Natural killer cell treated with Interleukin-12 subunit alpha and Interleukin-12 subunit beta and Interleukin-15 and Interleukin-18, amount 100 ng/mL, for 72 hours (primary cell): ENCODE measurements at regions not wholly inside any gene's neighbourhood (a gene's known extent, or its start where the extent isn't known, plus 50 kb on each side); places are given as distances from the start of the nearest gene placed in this dataset.

ENCODE experiments used
- ATAC-seq, 2 donors: fragments of 150-1000 bp; cut with Tn5 transposase in 1 of 2; sonication (Bioruptor Pico), chemical (Tn5 transposase) in 1 of 2; 2 replicates each; pipeline ENCODE4 v1.10.0; 2021
- DNase-seq: peaks from one replicate; pipeline ENCODE4 v3.0.0; 2022; ENCODE audit warnings: low spot score
- H3K27ac Mint-ChIP-seq, 2 donors: 1 replicate in 1 of 2; 2 replicates in 1 of 2; pipeline ENCODE4 v1.8.0; 2022; ENCODE audit warnings: mixed read lengths in 2 of 2, mild to moderate bottlenecking in 1 of 2, moderate library complexity in 1 of 2
- H3K27me3 Mint-ChIP-seq, 2 donors: 1 replicate in 1 of 2; 2 replicates in 1 of 2; pipeline ENCODE4 v1.8.0; 2022; ENCODE audit warnings: mixed read lengths in 2 of 2
- H3K36me3 Mint-ChIP-seq: one replicate; pipeline ENCODE4 v1.8.0; 2022; ENCODE audit warnings: mixed read lengths
- H3K4me1 Mint-ChIP-seq, 2 donors: 1 replicate in 1 of 2; 2 replicates in 1 of 2; pipeline ENCODE4 v1.8.0; 2022; ENCODE audit warnings: low read depth in 2 of 2, mixed read lengths in 2 of 2, mild to moderate bottlenecking in 1 of 2
- H3K4me3 Mint-ChIP-seq: one replicate; pipeline ENCODE4 v1.8.0; 2022; ENCODE audit warnings: mixed read lengths
- H3K9me3 Mint-ChIP-seq: 2 replicates; pipeline ENCODE4 v1.8.0; 2022; ENCODE audit warnings: mixed read lengths

DNA sequence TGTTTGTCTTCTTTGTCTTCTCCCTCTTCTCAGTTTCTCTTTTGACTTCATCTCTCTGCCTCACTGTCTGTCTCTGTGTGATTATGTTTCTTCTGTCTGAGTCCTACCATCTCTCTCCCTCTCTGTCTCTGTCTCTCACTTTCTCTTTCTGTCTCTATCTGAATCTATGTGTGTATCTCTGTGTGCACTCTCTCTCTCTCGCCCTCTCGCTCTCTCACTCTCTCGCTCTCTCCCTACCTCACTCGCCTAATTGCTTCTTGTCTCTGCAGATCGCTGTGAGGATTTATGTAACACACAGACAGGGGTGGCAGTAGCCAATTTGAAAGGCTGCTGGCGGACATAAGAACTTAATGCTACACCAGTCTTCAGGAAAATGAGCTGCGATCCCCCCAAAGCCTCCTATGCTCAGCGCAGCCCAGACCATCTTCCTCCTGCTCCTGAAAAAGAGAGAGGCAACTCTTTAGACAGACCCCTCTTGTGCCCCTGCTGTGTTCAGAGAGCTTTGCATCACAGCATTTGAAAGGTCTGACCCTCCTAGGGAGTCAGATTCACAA lies 140.9 kb downstream of the CCT6B start:
- Mint-ChIP-seq H3K36me3 (no peaks in the 10 kb centered on the region), H3K4me3 (no peak overlapping the region), H3K27ac (no peak overlapping the region), H3K4me1 (peaks cover 4 to 5% of the 10 kb centered on the region in 2 donors), H3K9me3 (no peaks in the 10 kb centered on the region), H3K27me3 (peaks cover 22 to 30% of the 10 kb centered on the region in 2 donors)
- no peak for ATAC-seq
- DNase-seq = peak; percentile 26

DNA sequence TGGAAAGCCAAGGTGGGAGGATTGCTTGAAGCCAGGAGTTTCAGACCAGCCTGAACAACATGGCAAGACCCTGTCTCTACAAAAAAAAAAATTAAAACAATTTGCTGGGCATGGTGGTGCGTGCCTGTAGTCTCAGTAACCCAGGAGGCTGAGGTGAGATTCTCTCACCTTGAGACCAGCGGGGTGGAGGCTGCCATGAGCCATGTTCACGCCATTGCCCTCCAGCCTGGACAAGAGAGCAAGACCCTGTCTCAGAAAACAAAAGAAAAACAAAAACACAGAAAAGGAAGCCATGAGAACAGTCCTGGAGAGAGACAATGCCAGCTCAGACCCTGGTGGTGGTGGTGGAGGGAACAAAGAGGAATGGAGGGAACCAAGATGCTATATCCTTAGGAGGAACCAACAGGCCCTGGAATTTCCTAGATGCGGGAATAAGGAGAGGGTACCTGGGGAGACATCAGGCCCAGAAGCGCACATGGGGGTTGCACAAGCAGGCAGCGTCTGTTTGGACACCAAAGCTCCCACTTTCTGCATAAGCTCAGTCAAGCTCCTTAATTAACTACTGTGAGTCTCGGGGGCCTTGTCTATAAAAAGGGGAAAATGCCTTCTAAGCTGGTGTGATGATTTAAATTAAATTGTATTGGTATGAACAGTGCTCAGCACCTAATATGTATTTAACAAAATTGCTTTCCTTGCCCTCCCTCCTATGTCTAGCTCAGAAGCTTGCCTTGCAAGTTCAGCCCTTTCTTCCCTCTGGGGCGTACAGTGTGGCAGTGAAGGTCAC lies 143.8 kb downstream of the CCT6B start:
- peaks cover 22 to 24% of the 10 kb centered on the region in 2 donors for H3K27me3 Mint-ChIP-seq
- H3K36me3 Mint-ChIP-seq = no peaks in the 10 kb centered on the region
- H3K9me3 Mint-ChIP-seq = no peaks in the 10 kb centered on the region
- no peak overlapping the region for H3K27ac Mint-ChIP-seq
- H3K4me1 Mint-ChIP-seq = peaks cover 4 to 5% of the 10 kb centered on the region in 2 donors
- no peak overlapping the region for H3K4me3 Mint-ChIP-seq
- ATAC-seq = no peak
- DNase-seq = no peak

DNA sequence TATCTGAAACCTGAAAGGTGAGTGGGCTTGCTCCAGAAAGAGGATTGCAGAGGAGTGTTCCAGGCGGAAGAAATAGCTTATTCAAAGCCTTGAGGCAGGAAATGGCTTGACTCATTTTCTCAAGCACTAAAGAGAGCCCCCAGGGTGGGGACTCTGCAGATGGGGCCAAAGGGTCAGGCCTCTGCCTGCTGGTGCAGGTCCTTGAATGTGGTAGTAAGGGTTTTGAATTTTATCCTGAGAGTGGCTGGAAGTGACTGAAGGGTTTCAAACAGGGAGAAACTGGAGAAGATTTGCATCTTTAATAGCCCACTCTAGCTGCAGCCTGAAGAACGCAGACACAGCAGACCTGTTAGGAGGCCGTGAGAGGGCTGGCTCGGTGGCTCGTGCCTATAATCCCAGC lies 144.4 kb downstream of the CCT6B start:
- Mint-ChIP-seq H3K4me3 (no peak overlapping the region), H3K36me3 (no peaks in the 10 kb centered on the region), H3K9me3 (no peaks in the 10 kb centered on the region), H3K27me3 (peaks cover 22 to 24% of the 10 kb centered on the region in 2 donors), H3K4me1 (peaks cover 4 to 5% of the 10 kb centered on the region in 2 donors), H3K27ac (no peak overlapping the region)
- DNase-seq (peak; percentile 16), ATAC-seq (no peak)

DNA sequence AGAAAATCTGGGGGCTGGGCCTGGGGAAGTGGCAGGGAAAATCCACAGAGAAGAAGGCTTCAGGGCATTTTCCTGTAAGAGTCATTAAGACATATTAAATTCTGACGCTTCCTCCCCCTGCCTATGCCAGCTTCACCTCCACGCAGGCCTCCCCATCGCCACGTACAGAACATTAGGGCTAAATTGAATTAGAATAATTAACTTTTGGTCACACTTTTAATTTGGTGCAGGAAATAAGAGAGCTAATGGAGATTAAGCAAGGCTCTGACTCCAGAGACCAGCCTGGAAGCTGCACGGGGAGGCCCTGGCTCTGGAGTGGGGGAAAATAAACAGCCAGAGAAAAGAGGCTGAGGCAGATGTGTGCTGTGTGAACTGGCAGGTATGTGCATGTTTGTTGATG lies 148.0 kb downstream of the CCT6B start:
- Mint-ChIP-seq H3K4me3 (no peak overlapping the region), H3K9me3 (no peaks in the 10 kb centered on the region), H3K27me3 (peaks cover 11 to 13% of the 10 kb centered on the region in 2 donors), H3K27ac (no peak overlapping the region), H3K4me1 (no peaks in the 10 kb centered on the region), H3K36me3 (no peaks in the 10 kb centered on the region)
- ATAC-seq = no peak
- peak; percentile 15 for DNase-seq

DNA sequence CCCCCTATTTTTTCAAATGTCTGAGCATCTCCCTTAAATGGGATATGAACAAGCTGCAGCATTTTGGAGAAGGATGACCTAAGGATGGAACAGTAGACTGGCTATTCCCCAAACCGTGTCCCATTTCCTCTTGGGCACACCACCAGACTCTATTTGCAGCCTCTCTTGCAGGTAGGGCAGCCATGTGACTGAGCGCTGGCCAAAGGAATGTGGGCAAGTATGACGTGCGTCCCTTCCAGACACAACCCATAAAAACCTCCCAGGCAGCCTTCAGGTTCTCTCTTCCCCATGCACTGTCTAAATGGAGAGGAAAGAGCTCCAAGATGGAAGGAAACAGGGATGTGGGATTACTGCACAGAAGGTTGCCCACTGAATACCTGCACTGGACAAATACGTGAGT lies 149.7 kb downstream of the CCT6B start:
- Mint-ChIP-seq H3K27me3 (peaks cover 13 to 17% of the 10 kb centered on the region in 2 donors), H3K9me3 (no peaks in the 10 kb centered on the region), H3K4me3 (no peak overlapping the region), H3K27ac (no peak overlapping the region), H3K36me3 (no peaks in the 10 kb centered on the region), H3K4me1 (no peaks in the 10 kb centered on the region)
- DNase-seq (no peak), ATAC-seq (no peak)

DNA sequence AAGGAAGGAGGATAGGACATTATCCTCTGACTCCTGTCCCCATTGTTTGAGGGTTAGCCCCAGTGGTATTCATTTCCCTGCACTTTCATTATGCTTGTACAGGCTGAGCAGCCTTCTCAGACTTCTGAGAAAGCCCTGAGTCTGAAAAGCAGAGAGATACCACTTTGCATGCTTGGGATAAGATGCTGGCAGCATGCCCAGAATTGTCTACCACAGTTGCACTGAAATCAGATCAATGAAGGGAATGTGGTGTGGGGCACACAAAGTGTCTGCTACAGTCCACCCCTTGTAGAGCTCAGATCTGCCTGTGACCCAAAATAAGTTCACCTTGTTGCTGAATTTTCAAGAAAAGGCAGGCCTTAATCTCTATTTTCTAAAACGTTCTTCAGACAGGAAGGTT lies 160.6 kb downstream of the CCT6B start:
- H3K36me3 Mint-ChIP-seq = no peaks in the 10 kb centered on the region
- ATAC-seq (no peak), DNase-seq (no peak)
- no peak overlapping the region for H3K27ac Mint-ChIP-seq
- no peaks in the 10 kb centered on the region for H3K4me1 Mint-ChIP-seq
- H3K27me3 Mint-ChIP-seq = peaks cover 23 to 41% of the 10 kb centered on the region in 2 donors
- no peaks in the 10 kb centered on the region for H3K9me3 Mint-ChIP-seq
- no peak overlapping the region for H3K4me3 Mint-ChIP-seq

DNA sequence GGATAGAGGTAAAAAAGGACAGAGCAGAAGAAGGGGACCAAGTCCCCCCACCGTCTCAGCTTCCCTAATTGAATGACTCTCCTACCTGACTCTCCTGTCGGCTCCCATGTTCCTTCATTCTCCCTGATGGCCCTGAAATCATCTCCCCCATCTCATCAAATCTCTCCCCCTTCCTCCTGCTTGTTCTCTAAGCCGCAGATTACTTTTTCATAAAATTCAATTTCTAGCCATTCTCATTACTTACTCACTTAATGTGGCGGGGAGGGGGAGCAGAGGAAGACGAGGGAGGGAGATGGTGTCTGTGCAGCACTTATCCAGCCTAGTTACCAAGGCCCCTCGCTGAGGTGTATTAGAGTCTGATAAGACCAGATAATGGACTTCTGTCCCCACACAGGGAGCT lies 161.5 kb downstream of the CCT6B start:
- no peaks in the 10 kb centered on the region for H3K9me3 Mint-ChIP-seq
- no peak for ATAC-seq

DNA sequence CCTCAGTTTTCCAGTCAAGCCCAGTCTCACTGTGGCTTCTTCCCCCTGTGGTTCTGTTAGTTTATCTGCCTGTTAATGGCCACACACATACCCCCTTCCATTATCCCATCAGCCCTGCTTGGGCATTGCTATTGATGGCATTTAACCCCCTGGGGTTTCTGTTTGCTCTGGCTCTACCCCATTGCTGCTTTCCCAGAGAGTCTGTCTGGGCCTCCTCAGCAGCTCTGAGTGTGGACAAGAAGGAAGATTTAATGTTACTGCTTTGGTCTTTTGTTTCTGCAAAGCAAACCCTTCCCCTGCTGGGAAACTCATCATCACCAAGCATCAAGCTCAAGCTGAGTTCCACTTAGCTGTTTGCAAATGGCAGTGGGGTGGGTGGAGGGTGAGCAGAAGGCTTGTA lies 162.7 kb downstream of the CCT6B start:
- peaks cover 25 to 35% of the 10 kb centered on the region in 2 donors for H3K27me3 Mint-ChIP-seq
- no peak for ATAC-seq
- no peak overlapping the region for H3K4me3 Mint-ChIP-seq
- H3K9me3 Mint-ChIP-seq = no peaks in the 10 kb centered on the region
- H3K27ac Mint-ChIP-seq = no peak overlapping the region
- H3K4me1 Mint-ChIP-seq = no peaks in the 10 kb centered on the region
- DNase-seq = peak; percentile 12
- H3K36me3 Mint-ChIP-seq = no peaks in the 10 kb centered on the region

More for the DNA sequence above, 161.5 kb downstream of the CCT6B start:
- no peaks in the 10 kb centered on the region for H3K4me1 Mint-ChIP-seq
- H3K4me3 Mint-ChIP-seq = no peak overlapping the region
- peaks cover 23 to 34% of the 10 kb centered on the region in 2 donors for H3K27me3 Mint-ChIP-seq
- peak; percentile 5 for DNase-seq
- no peaks in the 10 kb centered on the region for H3K36me3 Mint-ChIP-seq
- H3K27ac Mint-ChIP-seq = no peak overlapping the region

DNA sequence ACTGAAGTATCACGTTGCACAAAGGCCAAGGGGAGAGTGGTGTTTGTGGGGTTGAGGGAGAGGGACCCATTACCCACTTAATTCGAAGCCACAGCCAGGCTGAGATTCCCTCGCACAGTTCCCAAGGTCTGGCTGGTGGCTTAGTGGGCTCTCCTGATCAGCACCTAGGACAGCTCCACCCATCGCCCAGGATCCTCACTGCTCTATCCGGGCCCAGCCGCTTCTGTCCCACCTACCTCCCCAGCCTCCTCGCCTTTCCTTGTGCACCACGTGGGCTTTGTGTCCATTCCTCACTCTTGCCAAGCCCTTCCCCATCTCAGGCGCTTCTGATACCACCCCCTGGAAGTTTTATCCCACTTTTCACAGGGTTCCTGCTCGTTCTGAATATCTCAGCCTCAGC lies 163.5 kb downstream of the CCT6B start:
- Mint-ChIP-seq H3K4me3 (no peak overlapping the region), H3K36me3 (no peaks in the 10 kb centered on the region), H3K4me1 (no peaks in the 10 kb centered on the region), H3K9me3 (no peaks in the 10 kb centered on the region), H3K27me3 (peaks cover 26 to 43% of the 10 kb centered on the region in 2 donors), H3K27ac (no peak overlapping the region)
- DNase-seq = peak; percentile 44
- ATAC-seq = no peak

DNA sequence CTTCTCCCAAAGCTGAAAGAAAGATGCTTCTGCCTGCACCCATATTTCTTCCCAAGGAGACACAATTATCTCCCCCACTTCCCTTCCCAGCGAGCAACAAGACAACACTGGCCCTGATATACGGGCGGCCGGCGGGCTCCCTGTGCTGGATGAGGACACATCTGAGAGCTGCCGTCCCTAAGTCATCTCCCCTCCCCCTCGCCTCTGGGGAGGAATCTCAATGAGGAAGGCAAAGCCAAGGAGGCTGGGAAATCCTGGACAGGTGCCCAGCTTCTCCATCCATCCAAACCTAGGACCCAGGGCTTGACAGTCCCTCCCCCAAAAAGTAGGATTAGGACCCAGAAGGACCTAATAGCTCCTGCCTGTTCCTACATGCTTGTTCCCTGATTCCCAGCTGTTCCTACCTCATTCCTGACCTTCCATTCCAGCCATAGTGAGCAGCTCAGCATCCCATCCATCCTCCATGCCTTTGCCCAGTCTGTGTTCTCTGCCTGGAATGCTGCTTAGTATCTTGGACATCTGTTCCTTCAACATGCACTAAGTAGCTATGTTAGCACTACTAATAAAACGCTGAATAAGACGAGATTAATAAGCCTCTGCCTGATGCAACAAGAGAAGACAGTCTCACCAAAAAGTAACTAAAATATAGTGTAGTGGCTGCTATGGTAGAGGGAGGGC lies 167.9 kb downstream of the CCT6B start:
- DNase-seq (no peak), ATAC-seq (no peak)
- Mint-ChIP-seq H3K27ac (no peak overlapping the region), H3K4me3 (no peak overlapping the region), H3K9me3 (no peaks in the 10 kb centered on the region), H3K4me1 (no peaks in the 10 kb centered on the region), H3K36me3 (no peaks in the 10 kb centered on the region), H3K27me3 (peaks cover 24 to 41% of the 10 kb centered on the region in 2 donors)

DNA sequence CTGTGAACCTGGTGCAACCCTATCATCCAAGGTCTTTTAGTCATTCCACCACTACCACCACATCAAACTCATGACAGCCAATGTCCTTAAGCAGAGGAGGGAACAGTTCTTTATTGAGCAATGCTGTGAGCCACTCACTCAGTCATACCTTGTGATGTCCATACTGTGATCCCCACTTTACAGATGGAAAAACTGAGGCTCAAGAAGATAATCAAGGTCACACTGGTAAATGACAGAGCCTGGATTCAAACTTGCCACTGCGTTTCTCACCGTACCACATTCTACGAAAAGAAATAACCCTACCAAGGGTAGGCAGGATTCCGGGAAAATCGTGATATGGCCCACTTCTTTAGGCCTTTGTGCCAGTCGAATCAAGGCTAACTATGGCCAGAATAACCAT lies 172.6 kb downstream of the CCT6B start:
- Mint-ChIP-seq H3K4me1 (no peaks in the 10 kb centered on the region), H3K27ac (no peak overlapping the region), H3K36me3 (no peaks in the 10 kb centered on the region), H3K4me3 (no peak overlapping the region), H3K9me3 (no peaks in the 10 kb centered on the region), H3K27me3 (peaks cover 17 to 44% of the 10 kb centered on the region in 2 donors)
- DNase-seq = no peak
- ATAC-seq = no peak

DNA sequence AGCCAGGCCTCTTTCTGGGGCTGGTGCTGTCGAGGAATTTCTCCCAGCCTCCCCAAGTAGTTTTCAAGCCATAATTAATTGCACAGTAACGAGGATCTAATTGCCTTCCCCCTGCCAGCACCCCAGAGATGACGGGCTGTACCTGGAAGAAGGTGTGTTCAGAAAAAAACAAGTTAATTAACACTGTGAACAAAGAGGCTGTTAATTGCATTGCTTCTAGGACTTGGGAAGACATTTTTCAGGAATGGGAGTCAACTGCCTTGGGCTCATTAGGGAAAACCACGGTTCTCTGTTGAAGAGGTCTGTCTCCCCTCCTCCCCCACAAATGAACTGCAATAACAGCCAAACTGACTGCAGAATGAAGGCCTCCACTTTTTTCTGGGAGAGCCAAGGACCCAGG lies 176.7 kb downstream of the CCT6B start:
- no peak overlapping the region for H3K4me3 Mint-ChIP-seq
- H3K27me3 Mint-ChIP-seq = peaks cover 2 to 24% of the 10 kb centered on the region in 2 donors
- H3K36me3 Mint-ChIP-seq = no peaks in the 10 kb centered on the region
- no peaks in the 10 kb centered on the region for H3K9me3 Mint-ChIP-seq
- ATAC-seq (no peak), DNase-seq (no peak)
- H3K4me1 Mint-ChIP-seq = no peaks in the 10 kb centered on the region
- H3K27ac Mint-ChIP-seq = no peak overlapping the region

DNA sequence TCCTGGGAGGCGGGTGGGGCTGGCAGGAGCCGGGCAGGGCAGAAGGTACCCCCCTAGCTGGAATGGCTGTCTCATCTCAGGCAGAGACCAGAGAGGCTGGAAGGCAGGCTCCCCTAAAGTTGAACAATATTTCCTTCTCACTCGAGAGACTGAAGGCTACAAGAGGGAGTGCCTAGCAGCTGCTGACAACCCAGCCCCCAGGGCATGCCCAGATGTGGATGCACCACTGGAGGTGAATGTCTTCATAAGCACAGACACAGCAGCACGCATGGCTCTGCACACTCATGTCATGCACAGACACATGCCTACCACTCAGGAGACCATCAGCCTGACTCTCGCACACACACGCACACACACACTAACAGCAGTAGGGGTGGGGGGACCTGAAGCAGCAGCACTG lies 179.0 kb downstream of the CCT6B start:
- Mint-ChIP-seq H3K9me3 (no peaks in the 10 kb centered on the region), H3K27me3 (peaks cover 3 to 24% of the 10 kb centered on the region in 2 donors), H3K27ac (no peak overlapping the region), H3K36me3 (no peaks in the 10 kb centered on the region), H3K4me3 (no peak overlapping the region), H3K4me1 (no peaks in the 10 kb centered on the region)
- DNase-seq = no peak
- ATAC-seq = no peak

DNA sequence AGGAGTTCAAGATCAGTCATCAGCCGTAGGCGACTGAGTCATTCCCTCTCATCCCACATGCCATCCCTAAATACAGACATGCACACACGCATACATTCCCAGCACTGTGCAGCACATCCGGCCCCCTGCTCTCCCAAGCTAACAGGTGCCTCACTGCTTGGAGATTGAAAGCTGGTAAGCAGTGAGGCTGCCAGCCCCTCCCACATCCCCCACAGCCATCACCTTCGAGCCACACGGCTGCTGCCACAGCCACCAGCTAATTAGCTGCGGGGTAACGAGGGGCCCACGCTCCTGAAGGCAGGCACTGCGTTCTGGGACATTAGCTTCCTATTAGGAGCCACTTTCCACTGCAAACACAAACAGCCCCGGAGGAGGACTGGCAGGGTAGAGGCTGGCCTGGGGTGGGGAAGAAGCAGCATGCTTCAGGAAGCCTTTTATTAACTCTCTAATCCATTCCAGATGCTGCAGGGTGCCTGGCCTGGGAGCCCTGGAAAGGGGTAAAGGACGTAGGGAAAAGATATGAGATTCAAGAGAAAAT lies 179.6 kb downstream of the CCT6B start:
- no peaks in the 10 kb centered on the region for H3K9me3 Mint-ChIP-seq
- H3K27me3 Mint-ChIP-seq = peaks cover 3 to 21% of the 10 kb centered on the region in 2 donors
- DNase-seq = no peak
- ATAC-seq = no peak
- H3K36me3 Mint-ChIP-seq = no peaks in the 10 kb centered on the region
- no peak overlapping the region for H3K27ac Mint-ChIP-seq
- no peaks in the 10 kb centered on the region for H3K4me1 Mint-ChIP-seq
- no peak overlapping the region for H3K4me3 Mint-ChIP-seq
